SKM-1 (cell line): ENCODE measurements at regions not wholly inside any gene's neighbourhood (a gene's known extent, or its start where the extent isn't known, plus 50 kb on each side); places are given as distances from the start of the nearest gene placed in this dataset.
A peak's percentile ranks its signal among the peaks of the same experiment; 100 is the strongest.
"Not testable (repeated sequence)": the region's sequence is repeated elsewhere in the genome, so short reads cannot be mapped to it uniquely, and the experiment has no call there.

Source experiments
- DNase-seq: peaks from one replicate; lab custom pipeline; 2025; ENCODE audit not compliant: unreplicated experiment; lab: John Stamatoyannopoulos, UW

DNA sequence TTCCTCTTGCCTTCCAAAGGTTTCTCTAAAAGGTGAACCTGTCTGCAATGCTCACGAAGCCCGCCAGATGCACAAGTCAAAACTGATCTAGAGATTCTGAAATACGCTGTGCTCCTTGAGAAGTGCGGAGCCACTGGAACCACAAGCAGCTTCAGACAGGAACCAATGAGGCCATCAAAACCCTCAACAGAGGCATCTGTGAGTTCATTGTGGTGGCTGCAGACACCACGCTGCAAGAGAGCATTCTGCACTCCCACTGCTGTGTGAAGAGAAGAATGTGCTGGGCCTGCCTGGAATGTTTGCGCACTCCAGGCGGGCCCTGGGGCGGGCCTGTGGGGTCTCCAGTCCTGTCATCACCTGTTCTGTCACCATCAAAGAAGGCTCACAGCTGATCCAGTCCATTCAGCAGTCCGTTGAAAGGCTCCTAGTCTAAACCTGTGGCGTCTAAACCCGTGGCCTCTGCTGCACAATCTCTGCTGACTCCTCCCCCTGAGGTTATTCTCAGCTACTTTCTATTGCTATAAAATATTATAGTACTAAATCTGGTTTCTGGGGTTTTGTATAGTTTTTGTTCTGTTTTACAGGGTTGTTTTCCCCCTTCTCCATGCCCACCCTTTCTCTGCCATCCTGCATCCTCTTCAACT is 187.4 kb downstream of the FAM72C start:
- not testable (repeated sequence) for DNase-seq

DNA sequence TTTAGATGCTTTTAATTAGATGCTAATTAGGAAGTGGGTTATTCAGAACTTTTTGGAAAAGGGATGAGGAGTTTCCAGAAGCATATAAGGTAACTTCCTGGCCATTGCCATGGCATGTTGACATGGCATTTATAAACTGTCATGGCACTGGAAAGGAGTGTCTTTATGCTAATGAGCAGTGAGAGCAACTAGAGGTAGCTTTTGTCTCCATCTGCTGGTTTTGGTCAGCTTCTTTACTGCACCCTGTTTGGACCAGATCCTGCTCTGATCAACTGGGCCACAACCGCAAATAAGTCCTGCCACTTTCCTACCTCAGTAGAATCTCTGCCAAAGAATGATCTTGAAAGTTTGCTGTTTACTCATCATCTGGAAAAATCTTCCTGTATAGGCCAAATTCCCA is 193.6 kb downstream of the FAM72C start:
- not testable (repeated sequence) for DNase-seq

DNA sequence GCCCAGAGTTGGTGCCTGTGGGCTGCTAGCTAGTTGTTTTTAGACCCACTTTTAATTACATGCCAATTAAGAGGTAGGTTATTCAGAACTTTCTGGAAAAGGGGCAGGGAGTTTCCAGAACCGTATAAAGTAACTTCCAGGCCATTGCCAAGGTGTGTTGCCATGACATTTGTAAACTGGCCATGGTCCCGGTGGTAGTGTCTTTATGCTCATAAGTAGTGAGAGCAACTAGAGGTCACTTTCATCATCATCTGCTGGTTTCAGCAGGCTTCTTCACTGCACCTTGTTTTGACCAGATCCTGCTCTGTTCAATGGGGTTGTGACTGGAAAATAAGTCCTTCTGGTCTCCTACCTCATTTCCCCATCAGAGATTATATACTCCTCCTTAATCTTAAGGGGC is 207.0 kb downstream of the FAM72C start:
- not testable (repeated sequence) for DNase-seq

DNA sequence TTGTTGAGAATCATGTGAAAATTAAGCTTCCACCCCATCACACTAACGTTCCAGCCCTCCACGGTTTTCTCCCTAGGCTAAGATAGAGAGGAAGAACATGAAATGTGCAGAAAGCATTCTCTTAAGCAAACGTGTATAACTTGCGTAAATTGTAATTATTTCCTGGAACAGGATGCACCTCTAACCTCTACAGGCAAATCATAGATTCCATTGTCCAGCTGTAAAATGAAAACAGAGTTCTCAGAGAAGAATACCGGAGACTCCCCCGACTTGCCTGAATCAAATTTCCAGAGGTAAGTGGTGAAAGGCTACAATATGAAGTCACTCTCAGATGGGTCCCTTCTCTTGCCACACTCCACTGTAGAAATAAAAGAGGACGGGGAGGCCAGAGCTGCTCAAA is 211.4 kb downstream of the FAM72C start:
- not testable (repeated sequence) for DNase-seq

DNA sequence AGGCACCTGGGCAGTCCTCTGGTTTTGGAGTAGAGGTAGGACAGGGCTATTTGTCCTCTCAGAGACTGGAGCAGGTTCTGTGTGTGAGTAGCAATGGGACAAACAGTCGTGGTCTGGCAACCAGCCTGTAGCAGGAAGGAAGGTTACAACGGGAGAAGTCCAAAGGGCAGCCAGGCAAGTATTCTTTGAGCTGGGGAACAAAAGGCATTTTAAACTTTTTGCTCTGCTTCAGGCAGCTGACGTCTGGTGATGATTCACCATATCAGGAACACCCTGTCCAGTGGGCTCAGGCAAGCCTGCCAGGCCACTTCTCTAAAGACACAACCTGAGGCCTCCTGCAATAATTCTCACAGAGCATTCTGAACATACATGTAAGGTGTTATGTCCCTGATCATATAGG is 215.8 kb downstream of the FAM72C start:
- not testable (repeated sequence) for DNase-seq

DNA sequence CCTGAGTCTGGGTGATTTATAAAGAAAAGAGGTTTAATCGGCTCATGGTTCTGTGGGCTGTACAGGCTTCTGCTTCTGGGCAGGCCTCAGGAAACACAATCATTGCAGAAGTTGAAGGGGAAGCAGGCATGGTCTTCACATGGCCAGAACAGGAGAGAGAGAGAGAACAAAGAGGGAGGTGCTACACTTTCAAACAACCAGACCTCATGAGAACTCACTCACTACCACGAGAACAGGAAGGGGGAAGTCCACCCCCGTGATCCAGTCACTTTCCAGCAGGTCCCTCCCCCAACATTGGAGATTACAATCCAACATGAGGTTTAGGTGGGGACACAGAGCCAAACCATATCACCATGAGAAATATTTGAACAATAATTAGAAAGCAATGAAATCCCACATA is 222.9 kb downstream of the FAM72C start:
- DNase-seq: no peak

DNA sequence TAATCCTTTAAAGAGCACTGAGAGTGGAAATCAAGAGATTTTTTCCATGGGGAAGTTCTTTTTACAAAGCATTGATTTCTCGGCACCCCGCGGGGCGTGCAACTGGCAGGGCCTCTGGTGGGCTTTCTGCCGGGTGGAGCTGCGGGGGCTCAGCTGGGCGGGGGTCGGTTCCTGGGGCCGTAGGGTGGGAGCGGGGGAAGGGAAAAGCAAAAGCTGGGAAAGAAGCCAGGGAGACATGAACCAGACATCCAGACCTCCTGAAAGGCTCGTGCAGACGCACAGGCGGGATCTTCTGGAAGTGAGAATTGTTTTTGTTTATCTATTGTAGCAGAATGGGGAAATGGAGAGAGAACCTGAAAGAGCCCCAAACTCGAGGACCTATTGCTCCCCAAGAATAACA is 235.2 kb downstream of the FAM72C start:
- no peak for DNase-seq

DNA sequence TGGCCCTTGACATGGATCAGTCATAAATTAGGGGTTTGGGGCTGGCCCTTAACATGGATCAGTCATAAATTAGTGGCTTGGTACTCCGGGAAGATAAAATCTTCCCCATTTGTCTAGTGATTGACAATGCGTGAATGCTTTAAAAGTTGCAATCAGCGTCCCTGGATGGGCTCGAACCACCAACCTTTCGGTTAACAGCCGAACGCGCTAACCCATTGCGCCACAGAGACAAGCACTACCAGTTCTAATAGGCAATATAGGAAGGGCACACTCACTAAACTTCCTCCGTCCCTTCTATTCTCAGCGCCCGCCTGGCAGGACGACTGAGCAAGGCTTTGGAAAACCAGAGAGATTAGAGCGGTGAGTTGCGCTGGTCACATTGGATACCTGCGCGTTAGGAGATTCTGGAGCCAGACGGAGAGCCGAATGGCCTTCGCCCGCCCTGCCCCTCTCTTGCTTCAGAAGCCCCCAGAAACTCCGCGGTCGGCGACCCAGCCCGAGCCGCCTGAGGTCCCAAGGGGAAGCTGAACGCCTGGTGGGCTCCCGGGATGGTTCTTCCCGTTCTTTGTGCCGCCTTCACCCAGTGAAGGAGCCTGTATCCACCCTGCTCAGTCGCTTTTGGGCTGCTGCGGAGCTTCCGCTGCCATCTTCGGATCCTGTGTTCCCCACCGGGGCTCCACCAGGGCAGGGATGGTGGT is 235.9 kb downstream of the FAM72C start:
- DNase-seq: no peak

DNA sequence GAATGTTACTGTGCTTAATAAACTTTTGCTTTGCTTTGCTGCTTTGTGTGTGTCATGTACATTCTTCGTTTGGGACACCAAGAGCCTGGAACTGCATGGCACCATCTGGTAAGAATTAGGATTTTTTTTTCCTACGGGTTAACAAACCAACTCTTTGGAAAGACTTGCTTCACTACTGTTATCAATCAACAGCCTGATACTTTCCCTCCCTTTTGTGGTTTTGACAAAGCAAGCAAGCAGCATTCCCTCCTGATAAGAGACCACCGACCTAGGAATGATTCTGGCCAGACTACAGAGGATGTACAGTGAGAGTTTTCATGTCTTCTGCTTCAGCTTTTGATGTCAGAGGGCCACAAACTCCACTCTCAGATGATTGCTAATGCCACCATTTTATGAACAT is 237.5 kb downstream of the FAM72C start:
- DNase-seq: not testable (repeated sequence)

DNA sequence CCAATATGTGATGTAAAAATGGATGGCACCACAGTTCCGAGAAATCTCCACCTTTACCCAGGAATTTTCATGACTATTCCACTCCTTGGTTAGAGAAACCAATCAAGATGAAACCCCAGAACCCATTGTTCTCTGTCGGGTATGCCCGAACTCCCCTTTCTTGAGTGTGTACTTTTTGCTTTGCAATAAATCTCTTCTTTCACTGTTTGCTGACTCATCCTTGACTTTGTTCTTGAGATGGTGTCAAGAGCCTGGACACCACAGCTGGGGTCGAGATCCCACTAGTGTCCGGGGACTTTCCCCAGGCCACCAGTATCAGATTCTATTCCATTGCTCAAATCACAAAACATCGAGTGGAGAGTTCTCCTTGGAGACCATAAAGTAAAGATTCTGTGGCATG is 240.9 kb downstream of the FAM72C start:
- not testable (repeated sequence) for DNase-seq

DNA sequence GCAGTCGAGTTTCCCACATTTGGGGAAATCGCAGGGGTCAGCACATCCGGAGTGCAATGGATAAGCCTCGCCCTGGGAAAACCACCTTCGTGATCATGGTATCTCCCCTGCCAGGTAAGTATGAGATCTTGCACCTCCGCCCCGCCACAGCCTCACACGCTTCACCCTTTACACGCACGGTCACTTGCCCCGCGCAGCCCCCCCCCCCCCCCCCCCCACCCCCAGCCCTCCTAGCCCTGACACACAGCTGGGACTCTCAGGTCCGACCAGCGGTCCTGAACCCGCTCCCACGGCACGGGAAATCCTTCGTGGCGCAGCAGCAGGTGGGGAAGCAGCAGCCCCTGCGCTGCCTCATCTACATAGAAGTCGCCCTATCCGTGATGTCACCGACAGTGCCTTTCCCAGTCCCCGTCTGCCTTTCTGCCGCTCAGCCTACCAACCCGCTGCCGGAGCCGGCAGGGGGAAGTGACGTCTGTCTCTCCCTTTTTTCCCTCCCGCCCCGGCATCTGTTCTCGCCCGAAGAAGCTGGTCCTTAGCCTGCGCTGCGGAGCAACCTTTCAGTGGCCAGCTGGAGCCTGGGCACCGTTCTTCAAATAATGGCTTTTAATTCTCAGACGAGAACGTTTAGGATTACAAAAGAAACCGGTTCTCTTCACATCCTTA is 242.2 kb downstream of the FAM72C start:
- not testable (repeated sequence) for DNase-seq

DNA sequence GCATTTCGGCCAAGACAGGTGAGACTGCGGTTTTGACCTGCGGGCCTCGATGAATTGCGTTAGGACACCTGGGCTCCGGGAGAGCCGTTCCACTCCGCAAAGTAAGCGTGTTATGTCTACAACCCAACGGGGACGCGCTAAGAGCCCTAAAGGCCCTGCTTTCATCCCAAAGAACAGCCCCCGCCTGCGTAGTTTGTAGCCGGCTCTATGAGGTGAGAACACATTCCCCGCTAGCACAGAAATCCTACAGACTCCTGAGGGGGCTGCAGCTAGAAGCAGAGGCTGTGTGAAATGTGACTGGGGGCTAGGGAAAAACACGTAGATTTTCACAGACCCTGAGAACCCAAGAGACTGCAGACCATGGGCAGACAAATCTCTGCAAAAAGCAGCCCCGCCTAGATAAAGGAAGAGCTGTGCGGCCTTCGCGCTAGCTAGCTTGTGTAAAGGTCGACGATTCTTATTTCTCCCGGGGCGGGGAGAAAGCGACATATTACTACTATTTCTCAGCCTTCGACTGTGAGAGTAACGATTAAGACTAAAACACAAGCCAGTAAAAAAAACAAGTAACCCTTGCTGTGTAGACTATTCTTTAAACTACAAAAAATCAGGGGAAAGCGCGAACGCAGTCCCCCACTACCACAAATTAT is 242.9 kb downstream of the FAM72C start:
- DNase-seq: not testable (repeated sequence)

DNA sequence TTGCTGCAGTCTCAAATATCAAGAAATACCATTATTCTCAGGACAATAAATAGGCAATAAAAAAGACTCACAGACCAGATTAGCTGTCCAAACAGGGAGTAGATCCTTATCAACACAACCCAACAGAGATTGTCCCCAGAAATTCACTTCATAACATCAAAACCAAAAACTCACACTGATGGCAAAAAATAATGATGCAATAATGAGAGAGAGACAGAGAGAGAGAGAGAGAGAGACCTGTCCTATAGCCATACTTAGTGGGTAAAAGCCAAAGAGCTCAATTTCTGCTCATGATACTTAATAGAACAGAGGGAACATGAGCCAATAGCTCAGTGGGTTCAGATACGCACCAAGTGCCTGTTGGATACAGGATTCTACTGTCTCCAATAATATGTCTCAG is 244.5 kb downstream of the FAM72C start:
- no peak for DNase-seq

DNA sequence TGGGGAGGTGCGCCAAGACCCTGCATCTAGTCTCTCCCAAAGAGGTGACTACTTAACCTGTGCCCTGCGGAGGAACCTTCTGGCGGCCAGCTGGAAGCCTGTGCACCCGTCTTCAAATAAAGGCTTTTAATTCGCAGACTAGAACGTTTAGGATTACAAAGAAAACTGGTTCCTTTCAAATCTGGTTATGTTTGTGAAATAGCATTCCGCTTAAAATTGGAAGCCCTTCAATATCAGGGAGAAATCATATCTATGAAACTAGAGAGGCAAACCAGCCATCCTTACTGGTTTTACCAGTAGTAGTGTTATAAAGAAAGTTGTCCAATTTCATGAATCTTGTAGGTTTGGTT is 250.8 kb downstream of the FAM72C start:
- no peak for DNase-seq

DNA sequence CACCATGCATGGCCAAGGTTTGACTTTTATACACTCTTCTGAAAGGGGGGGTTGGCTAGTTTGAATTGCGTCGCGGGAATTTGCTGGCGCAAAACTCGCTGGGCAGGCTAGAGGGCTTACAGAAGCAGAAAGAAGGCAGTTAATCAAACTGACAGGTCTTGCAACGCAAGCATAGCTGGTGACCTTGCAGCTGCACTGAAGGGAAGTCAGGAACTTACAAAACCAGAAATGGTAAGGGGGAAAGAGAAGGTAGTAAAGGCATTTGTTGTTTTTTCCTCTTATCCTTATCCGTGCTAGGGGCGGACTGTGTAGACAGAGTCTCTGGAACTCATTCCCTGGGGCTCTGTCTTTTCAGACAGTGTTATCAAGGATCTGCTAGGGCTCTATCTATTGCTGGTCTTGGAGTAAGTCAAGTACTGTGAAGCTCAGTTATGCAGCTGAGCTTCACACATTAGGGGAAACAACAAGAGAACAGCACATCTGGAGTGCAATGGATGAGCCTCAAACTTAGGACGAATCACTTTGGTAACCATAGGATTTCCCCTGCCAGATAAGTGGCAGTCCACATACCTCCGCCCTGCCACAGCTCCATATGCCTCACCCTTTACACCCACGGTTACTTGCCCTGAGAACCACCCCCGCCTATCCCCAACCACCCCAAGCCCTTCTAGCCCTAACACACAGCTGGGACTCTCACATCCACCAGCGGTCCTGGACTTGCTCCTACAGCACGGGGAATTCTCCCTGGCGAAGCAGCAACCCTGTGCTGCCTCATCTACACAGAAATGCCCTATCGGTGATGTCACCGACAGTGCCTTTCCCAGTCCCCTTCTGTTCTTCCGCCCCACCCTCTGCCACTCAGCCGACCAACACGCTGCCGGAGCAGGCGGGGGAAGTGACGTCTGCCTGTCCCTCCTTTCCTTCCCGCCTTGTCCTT is 251.4 kb downstream of the FAM72C start:
- DNase-seq: peak; percentile 26

DNA sequence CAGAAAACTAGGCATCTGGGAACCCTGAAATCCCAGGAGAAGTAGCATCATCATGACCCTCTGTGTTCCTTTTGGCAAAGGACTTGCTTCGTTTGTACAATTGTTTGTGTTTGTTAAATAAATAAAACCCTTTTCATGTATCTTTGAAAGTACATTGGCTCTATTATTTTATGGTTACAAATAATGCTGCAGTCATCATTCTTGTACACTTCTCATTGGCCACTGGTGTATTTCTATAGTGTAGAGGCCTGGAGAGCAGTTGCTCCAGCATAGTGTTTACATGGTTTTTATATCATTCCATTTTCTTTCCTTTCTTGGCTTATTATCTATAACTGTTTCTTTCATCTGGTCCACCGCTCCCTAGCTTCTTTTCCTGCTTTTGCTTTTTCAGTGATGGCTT is 253.3 kb downstream of the FAM72C start:
- no peak for DNase-seq

DNA sequence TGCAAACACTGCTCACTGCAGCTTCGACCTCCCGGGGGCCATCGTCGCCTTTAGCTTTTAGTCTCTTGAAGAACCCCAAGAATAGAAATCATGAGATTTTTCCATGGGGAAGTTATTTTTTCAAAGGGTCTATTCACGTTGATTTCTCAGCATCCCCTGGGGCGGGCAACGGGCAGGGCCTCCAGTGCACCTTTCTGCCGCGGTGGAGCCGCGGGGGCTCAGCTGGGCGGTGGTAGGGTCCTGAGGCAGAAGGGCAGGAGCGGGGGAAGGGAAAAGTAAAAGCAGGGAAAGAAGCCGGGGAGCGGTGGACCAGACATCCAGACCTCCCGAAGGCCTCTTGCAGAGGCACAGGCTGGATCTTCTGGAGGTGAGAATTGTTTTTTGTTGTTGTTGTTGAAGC is 253.8 kb downstream of the FAM72C start:
- no peak for DNase-seq

DNA sequence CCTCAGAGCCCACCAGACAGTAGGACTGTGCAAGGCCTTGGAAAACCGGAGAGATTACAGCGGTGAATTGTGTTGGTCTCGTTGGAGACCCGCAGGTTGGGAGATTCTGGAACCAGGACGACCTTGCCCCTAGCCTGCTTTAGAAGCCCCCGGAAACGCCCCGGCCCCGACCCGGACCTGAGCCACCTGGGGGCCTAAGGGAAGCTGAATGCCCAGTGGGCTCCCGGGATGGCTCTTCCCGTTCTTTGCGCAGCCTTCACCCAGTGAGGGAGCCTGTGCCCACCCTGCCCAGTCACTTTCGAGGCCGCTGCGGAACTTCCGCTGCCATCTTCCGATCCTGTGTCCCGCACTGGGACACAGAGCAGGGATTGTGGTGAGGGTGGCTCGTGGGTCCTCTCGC is 254.4 kb downstream of the FAM72C start:
- no peak for DNase-seq

DNA sequence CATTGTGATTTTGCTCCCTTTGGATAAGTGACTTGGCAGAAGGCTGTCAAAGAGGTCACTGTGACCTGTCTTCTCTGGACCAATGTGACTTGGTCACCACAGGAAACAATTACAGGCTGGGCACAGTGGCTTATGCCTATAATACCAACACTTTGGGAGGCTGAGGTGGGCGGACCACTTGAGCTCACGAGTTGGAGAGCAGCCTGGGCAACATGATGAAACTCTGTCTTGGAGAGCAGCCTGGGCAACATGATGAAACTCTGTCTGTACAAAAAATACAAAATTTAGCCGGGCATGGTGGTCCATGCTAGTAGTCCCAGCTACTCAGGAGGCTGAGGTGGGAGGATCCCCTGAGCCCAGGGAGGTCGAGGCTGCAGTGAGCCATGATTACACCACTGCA is 256.9 kb downstream of the FAM72C start:
- DNase-seq: not testable (repeated sequence)

DNA sequence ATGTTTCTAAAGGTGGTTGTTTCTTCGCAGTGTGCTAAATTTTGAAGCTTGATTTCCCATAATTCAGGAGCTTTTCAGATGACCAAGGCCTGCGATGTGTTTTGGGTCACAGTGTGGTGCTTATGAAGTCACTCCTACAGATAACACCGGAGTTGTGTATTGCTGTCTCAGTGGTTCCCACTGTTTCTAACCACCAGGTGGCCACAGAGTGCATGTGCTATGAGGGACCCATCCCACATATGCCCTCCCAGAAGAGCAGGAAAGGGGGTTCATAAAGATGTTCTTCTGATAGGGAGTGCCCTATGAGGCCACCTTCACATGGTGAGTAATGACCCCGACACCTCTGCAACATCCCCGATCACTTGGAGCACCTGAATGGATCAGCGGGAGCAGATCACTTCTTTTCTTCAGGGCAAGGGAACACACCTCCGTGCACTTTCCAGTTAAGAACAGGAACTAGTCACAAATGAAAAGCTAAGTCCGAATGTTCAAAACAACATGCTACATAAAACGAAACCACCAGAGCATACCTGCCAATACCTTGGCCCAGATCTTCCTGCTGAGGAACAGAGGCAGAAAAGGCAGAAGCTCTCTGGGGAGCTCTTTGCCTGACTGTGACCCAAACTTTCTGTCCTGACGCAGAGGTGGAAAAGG is 262.1 kb downstream of the FAM72C start:
- DNase-seq: not testable (repeated sequence)
